Astrocyte (in vitro differentiated cells and primary cell): ENCODE measurements at regions not wholly inside any gene's neighbourhood (a gene's known extent, or its start where the extent isn't known, plus 50 kb on each side); places are given as distances from the start of the nearest gene placed in this dataset.

Source experiments
- DNase-seq: peaks from one replicate; pipeline ENCODE4 v3.0.0-alpha.2; 2010; ENCODE audit warnings: low read depth
- FAIRE-seq: peaks from 2 replicates; lab custom pipeline; 2011; peaks lifted over from hg19 to GRCh38; lab: Jason Lieb, UNC
- H2AFZ ChIP-seq: 2 replicates; pipeline ENCODE4 v1.6.0; 2012; ENCODE audit warnings: low read depth, low read length, inconsistent platforms
- H3K27ac ChIP-seq: 2 replicates; pipeline ENCODE4 v1.5.1; 2011; ENCODE audit warnings: low read depth, low read length, inconsistent platforms
- H3K27me3 ChIP-seq: 2 replicates; pipeline ENCODE4 v1.6.0; 2011; ENCODE audit warnings: low read length, inconsistent platforms; ENCODE audit not compliant: insufficient read depth
- H3K36me3 ChIP-seq: 2 replicates; pipeline ENCODE4 v1.5.1; 2011; ENCODE audit warnings: low read length, inconsistent platforms; ENCODE audit not compliant: insufficient read depth
- H3K4me1 ChIP-seq: 2 replicates; pipeline ENCODE4 v1.5.1; 2011; ENCODE audit warnings: low read length, inconsistent platforms; ENCODE audit not compliant: insufficient read depth
- H3K4me2 ChIP-seq: 2 replicates; pipeline ENCODE4 v1.6.0; 2012; ENCODE audit warnings: low read length, inconsistent platforms
- H3K4me3 ChIP-seq: 2 replicates; pipeline ENCODE4 v1.5.1; 2011; ENCODE audit warnings: low read depth, mild to moderate bottlenecking, low read length, inconsistent platforms; ENCODE audit not compliant: insufficient read depth
- H3K79me2 ChIP-seq: 2 replicates; pipeline ENCODE4 v1.6.0; 2012; ENCODE audit warnings: mild to moderate bottlenecking, low read length, inconsistent platforms; ENCODE audit not compliant: insufficient read depth
- H3K9ac ChIP-seq: 2 replicates; pipeline ENCODE4 v1.6.0; 2012; ENCODE audit warnings: mild to moderate bottlenecking, low read length, inconsistent platforms
- H3K9me3 ChIP-seq: 2 replicates; pipeline ENCODE4 v1.5.1; 2012; ENCODE audit warnings: low read depth, mild to moderate bottlenecking, low read length, inconsistent platforms; ENCODE audit not compliant: insufficient read depth
- H4K20me1 ChIP-seq: 2 replicates; pipeline ENCODE4 v1.6.0; 2012; ENCODE audit warnings: low read length, inconsistent platforms; ENCODE audit not compliant: insufficient read depth
- H3K27ac Mint-ChIP-seq: one replicate; pipeline ENCODE4 v1.8.0; 2021; ENCODE audit warnings: mild to moderate bottlenecking, mixed read lengths; ENCODE audit not compliant: unreplicated experiment
- H3K27me3 Mint-ChIP-seq: one replicate; pipeline ENCODE4 v1.8.0; 2021; ENCODE audit warnings: low read depth, mixed read lengths; ENCODE audit not compliant: unreplicated experiment
- H3K36me3 Mint-ChIP-seq: one replicate; pipeline ENCODE4 v1.8.0; 2021; ENCODE audit warnings: low read depth, mixed read lengths; ENCODE audit not compliant: unreplicated experiment
- H3K4me1 Mint-ChIP-seq: one replicate; pipeline ENCODE4 v1.8.0; 2021; ENCODE audit warnings: low read depth, mixed read lengths; ENCODE audit not compliant: unreplicated experiment
- H3K4me3 Mint-ChIP-seq: one replicate; pipeline ENCODE4 v1.8.0; 2021; ENCODE audit warnings: mild to moderate bottlenecking, moderate library complexity, mixed read lengths; ENCODE audit not compliant: unreplicated experiment
- H3K9me3 Mint-ChIP-seq: one replicate; pipeline ENCODE4 v1.8.0; 2021; ENCODE audit warnings: mild to moderate bottlenecking, mixed read lengths; ENCODE audit not compliant: unreplicated experiment
- EZH2 ChIP-seq: IDR thresholded peaks from 2 replicates; pipeline ENCODE4 v1.6.1; 2012; ENCODE audit warnings: mild to moderate bottlenecking, low read length, inconsistent platforms; ENCODE audit not compliant: insufficient read depth
- TF ChIP-seq, protein P1 (sequence below): IDR thresholded peaks from 2 replicates; pipeline ENCODE4 v1.5.1; 2011; ENCODE audit warnings: low read depth, mild to moderate bottlenecking, inconsistent platforms, low read length, moderate library complexity; ENCODE audit not compliant: insufficient read depth

DNA sequence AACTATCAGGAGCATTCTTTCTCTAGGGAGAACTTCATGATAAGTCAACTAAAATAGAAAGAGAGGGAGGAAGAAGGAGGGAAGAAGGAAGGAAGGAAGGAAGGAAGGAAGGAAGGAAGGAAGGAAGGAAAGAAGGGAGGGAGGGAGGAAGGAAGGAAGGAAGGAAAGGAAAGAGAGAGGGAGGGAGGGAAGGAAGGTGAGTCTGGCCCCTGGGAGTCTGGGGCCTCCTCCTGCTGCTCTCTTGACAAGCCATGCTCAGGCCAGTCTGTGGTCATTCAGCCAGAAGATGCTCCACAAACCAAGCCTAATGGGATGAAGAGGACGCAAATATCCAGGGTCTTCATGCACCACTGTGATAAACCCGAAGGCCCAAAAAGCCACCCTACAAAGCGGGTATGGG, 216.4 kb upstream of the AGAP1 start:
- FAIRE-seq: no peak
- H3K9me3 ChIP-seq: peaks cover 3% of the 10 kb centered on the region
- H3K36me3 ChIP-seq: no peaks in the 10 kb centered on the region
- no peak overlapping the region for H3K27ac Mint-ChIP-seq
- no peak overlapping the region for H3K4me2 ChIP-seq
- peaks cover 9% of the 10 kb centered on the region for H3K27me3 ChIP-seq
- no peaks in the 10 kb centered on the region for H3K79me2 ChIP-seq
- no peaks in the 10 kb centered on the region for H4K20me1 ChIP-seq
- DNase-seq: no peak
- no peak overlapping the region for H3K9ac ChIP-seq
- peaks cover 5% of the 10 kb centered on the region for H3K27me3 Mint-ChIP-seq
- TF ChIP-seq, protein P1, sequence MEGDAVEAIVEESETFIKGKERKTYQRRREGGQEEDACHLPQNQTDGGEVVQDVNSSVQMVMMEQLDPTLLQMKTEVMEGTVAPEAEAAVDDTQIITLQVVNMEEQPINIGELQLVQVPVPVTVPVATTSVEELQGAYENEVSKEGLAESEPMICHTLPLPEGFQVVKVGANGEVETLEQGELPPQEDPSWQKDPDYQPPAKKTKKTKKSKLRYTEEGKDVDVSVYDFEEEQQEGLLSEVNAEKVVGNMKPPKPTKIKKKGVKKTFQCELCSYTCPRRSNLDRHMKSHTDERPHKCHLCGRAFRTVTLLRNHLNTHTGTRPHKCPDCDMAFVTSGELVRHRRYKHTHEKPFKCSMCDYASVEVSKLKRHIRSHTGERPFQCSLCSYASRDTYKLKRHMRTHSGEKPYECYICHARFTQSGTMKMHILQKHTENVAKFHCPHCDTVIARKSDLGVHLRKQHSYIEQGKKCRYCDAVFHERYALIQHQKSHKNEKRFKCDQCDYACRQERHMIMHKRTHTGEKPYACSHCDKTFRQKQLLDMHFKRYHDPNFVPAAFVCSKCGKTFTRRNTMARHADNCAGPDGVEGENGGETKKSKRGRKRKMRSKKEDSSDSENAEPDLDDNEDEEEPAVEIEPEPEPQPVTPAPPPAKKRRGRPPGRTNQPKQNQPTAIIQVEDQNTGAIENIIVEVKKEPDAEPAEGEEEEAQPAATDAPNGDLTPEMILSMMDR: no peak
- no peak for TF ChIP-seq EZH2
- H3K4me3 Mint-ChIP-seq: no peak overlapping the region
- H3K9me3 Mint-ChIP-seq: peaks cover 9% of the 10 kb centered on the region
- no peaks in the 10 kb centered on the region for H3K4me1 ChIP-seq
- no peak overlapping the region for H2AFZ ChIP-seq
- peaks cover 13% of the 10 kb centered on the region for H3K4me1 Mint-ChIP-seq
- H3K4me3 ChIP-seq: no peak overlapping the region
- no peaks in the 10 kb centered on the region for H3K36me3 Mint-ChIP-seq
- no peak overlapping the region for H3K27ac ChIP-seq

DNA sequence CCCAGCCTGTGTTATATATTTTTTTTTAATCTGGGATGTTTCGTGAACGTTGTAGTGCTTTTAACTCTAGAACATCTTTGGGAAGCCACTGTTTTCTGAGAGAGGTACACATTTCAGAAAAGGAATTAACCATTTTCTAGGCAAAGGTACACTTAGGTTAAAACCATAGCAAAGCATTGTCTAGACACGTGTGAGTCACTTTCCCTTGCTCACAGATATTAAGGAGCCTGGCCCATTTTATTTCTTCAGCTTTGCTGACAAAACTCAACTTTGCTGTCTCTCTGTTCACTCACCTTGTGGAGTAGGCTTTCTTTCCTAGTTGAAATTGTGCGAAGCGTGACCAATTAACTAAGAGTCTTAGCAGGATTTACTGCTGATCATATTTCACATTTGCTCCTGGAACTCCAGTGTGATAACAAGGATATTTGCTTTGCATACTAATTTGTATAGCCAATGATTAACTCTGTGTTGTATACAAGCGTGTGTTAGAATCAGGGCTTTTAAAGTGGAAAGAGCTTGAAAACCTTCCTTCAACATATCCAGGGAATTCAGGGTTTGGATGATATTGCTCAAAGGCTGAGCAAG, 215.0 kb upstream of the AGAP1 start:
- H3K9me3 ChIP-seq: peaks cover 3% of the 10 kb centered on the region
- H3K36me3 ChIP-seq: no peaks in the 10 kb centered on the region
- no peak overlapping the region for H2AFZ ChIP-seq
- no peak overlapping the region for H3K27ac ChIP-seq
- peak; percentile 60 for DNase-seq
- Mint-ChIP-seq H3K36me3 (no peaks in the 10 kb centered on the region), H3K27me3 (peaks cover 5% of the 10 kb centered on the region), H3K4me1 (peaks cover 13% of the 10 kb centered on the region), H3K9me3 (peaks cover 9% of the 10 kb centered on the region), H3K27ac (peak overlapping the region; percentile 34), H3K4me3 (no peak overlapping the region)
- H3K27me3 ChIP-seq: peaks cover 9% of the 10 kb centered on the region
- no peaks in the 10 kb centered on the region for H3K79me2 ChIP-seq
- no peak for FAIRE-seq
- no peak for TF ChIP-seq EZH2
- TF ChIP-seq, protein P1: no peak
- no peaks in the 10 kb centered on the region for H4K20me1 ChIP-seq
- no peak overlapping the region for H3K4me3 ChIP-seq
- H3K4me2 ChIP-seq: no peak overlapping the region
- no peaks in the 10 kb centered on the region for H3K4me1 ChIP-seq
- no peak overlapping the region for H3K9ac ChIP-seq

DNA sequence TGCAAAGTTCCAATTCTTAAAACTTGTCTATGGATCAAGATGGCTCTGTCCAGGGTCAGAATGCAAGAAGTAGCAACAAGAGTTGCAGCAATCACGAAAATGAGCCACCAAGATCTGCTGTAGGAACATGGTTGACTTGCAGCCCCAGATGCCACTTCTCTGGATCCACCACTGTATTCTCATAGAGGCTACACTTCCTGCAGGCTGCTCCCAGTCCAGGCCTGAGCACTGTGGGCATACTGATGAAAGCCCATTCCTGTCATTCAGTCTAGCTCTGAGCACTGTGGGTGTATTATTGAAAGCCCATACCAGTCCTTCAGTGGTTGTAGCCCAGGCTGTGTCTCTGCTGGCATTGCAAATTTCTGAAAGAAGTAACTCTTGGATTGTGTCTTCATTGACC, 213.9 kb upstream of the AGAP1 start:
- no peak for FAIRE-seq
- no peak for TF ChIP-seq EZH2
- TF ChIP-seq, protein P1: no peak
- Histone ChIP-seq H3K27me3 (peaks cover 9% of the 10 kb centered on the region), H3K9me3 (peaks cover 3% of the 10 kb centered on the region), H3K4me3 (no peak overlapping the region), H3K4me2 (no peak overlapping the region), H3K36me3 (no peaks in the 10 kb centered on the region), H3K27ac (no peak overlapping the region), H4K20me1 (no peaks in the 10 kb centered on the region), H3K4me1 (no peaks in the 10 kb centered on the region), H2AFZ (no peak overlapping the region), H3K79me2 (no peaks in the 10 kb centered on the region), H3K9ac (no peak overlapping the region)
- peaks cover 13% of the 10 kb centered on the region for H3K4me1 Mint-ChIP-seq
- no peak for DNase-seq
- peaks cover 8% of the 10 kb centered on the region for H3K27me3 Mint-ChIP-seq
- no peaks in the 10 kb centered on the region for H3K36me3 Mint-ChIP-seq
- peaks cover 5% of the 10 kb centered on the region for H3K9me3 Mint-ChIP-seq
- H3K4me3 Mint-ChIP-seq: no peak overlapping the region
- no peak overlapping the region for H3K27ac Mint-ChIP-seq
